ENCODE measurements at regions not wholly inside any gene's neighbourhood (a gene's known extent, or its start where the extent isn't known, plus 50 kb on each side); places are given as distances from the start of the nearest gene placed in this dataset.

DNA sequence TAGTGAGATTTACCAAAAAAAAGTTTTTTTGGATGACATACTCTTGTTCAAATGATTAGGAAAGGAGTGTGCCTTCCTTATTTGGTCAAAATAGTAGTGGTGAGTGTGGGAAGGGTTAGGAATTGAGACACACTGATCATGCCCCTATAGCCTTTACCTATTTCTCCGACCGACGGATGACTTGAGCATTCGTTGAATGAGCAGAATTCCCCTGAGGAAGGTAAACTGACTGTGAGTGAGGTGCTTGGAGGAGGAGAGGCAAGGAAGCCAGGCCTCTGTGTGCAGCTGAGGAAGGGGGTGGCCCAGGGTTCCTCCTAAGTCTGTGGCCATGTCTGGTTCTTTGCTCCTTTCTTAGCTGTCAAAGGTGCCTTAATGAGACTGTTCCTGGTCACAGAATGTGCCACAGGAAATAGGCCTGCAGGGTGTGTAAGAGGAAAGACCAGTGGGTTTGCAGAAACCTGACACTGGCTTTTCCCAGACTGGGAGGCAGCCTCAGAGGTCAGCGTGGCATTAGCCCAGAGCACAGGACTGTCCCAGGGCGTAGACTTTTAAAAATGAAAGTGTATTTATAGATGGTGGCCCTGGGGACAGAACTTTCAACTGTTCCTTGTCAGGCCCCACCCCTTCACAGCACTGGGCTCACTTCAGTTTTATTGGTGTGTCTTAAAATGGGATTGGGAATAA lies 307.7 kb upstream of the C2CD4B start:
- no peak for DNase-seq (ENCODE audit: low read depth)

DNA sequence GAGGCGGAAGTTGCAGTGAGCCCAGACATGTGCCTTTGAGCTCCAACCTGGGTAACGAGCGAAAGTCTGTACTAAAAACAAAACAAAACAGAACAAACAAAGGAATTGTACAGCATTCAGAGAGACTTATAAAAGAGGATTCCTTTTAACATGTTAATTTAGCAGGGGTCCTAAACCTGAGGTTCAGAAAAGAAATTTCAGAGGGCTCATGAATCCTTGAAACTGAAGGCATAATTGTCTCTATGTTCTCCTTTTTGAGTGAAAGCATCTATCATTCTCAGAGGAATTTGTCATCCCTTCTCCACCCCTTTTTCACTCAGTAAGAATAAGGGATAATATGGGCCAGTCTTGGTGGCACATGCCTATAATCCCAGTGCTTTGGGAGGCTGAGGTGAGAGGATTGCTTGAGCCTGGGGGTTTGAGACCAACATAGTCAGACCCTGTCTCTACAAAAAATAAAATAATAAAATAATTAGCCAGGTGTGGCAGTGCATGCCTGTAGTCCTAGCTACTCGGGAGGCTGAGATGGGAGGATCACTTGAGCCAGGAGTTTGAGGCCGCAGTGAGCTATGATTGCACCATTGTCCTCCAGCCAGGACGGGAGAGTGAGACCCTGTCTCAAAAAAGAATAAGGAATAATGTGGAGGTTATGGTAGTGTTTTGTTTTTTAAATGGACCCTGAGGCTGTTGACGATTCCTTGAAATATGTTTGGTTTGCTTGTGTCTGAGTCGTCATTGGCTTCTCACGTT lies 309.1 kb upstream of the C2CD4B start:
- no peak for DNase-seq (ENCODE audit: low read depth)

DNA sequence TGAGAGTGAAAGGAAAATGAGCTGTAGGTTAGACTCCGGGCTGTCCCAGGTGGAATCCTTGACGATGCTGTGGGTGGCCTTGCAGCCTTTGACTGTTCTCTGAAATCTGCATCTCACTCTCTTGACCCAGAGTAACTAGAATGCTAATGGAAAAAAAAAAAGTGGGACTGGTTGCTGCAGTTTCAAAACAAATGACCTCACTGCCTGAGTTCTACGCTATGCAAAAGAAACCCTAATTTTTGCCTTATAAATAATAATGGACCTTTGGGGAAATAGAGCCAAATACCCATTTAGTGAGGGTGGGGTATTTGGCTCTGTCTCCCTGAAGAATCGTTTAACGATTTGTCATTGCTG lies 309.7 kb upstream of the C2CD4B start:
- no peak for DNase-seq (ENCODE audit: low read depth)

DNA sequence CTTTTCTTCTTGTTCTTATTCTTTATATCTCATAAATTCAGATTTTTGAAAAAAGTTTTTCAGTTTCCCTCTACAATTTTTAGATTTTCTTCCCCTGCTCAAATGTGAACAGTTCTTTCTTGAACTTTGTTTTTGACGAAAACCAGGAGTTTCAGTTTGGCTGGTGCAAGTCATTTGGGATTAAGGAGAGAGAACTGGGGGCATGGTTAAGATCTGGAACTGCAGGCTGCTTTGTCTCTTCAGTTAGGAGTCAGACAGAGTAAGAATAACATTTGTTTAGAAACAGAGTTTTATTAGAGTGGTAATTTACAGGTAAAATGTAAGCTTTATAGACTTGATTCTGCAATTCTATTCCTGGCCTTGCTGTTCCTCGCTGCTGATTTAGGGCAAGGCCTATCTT lies 310.5 kb upstream of the C2CD4B start:
- no peak for DNase-seq (ENCODE audit: low read depth)

DNA sequence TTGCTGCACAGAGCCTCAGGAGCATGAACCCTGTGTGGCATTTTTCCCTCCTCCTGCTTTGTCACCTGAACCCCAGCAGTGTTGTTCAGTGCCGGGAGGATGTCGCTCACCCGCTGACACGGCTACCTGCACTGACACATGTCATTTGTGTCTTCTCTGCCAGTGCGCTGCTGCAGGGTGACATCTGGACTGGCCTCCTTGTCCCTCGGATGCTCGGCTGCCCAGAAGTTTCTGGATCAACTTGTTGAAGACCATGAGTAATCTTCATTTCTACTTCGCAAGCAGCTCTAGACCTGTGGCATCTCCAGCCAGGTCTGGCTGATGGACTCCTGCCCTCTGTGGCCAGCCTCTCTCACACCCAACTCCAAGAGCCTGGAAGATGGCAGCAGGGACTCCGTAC lies 311.1 kb upstream of the C2CD4B start:
- DNase-seq (ENCODE audit: low read depth) = no peak

DNA sequence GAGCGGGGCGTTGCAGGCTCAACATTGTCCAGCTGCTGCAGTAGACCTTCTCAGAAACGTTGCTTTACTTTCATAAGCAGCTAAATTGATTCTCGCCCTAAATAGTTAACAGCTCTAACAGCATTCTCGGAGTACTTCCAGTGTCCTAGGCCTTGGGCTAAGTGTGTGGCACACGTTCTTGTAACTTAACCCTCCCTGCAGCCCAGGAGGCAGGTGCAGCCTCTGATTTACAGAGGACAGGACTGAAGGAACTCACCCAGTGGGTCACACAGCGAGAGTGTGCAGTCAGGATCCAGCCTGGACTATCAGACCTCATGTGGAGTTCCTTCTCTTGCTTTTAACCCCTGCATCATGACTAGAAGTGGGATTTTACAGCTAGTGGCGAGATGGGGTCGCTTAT lies 312.8 kb upstream of the C2CD4B start:
- no peak for DNase-seq (ENCODE audit: low read depth)

DNA sequence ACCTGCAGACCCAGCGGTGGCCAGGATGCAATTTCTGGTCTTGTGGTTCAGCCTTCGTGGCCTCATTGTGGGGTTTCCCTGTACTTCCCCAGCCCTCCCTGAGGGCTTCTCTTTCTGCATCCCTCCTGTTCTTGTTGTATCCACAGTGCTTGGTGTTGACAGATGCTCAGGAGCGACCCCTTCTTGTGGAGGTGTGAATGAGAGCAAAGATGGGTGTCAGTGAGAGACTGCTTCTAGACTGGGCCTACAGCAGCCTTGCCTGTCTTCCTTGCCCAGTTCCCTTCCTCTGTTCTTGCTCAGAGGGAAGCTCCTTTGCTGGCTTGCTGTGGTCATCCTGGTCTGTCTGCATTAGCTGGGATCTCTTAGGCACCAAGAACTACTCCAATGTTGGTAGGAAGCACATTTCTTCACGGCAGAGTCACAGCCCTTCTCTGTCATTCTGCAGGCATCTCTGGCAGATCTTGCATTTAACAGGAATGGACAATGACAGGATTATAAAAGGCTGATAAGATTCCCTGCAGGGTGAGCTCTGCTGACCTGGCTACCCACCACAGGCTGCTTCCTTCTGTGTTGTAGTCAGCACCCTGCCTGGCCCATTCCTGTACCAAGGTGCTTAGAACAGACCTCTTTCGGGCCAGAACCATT lies 317.8 kb upstream of the C2CD4B start:
- no peak for DNase-seq (ENCODE audit: low read depth)

DNA sequence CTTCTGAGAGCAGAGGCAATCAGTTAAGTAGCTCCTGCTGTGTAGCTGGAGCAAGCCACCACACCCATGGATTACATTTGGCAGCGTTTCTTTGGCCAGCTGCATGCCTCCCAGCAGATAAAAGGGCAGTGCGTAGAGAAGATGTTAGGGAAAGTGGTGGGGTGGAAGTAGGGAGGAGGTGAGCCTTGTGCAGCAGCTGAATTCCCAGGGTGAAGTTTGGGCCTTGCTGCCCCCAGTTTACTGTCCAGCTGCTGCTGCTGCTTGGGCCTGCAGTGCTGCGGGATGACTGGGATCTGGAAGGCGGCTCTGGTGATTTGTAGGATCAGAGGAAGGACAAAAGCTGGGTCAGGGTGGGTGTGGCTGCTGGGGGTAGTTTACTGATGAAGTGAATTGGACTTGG lies 318.7 kb upstream of the C2CD4B start:
- no peak for DNase-seq (ENCODE audit: low read depth)

DNA sequence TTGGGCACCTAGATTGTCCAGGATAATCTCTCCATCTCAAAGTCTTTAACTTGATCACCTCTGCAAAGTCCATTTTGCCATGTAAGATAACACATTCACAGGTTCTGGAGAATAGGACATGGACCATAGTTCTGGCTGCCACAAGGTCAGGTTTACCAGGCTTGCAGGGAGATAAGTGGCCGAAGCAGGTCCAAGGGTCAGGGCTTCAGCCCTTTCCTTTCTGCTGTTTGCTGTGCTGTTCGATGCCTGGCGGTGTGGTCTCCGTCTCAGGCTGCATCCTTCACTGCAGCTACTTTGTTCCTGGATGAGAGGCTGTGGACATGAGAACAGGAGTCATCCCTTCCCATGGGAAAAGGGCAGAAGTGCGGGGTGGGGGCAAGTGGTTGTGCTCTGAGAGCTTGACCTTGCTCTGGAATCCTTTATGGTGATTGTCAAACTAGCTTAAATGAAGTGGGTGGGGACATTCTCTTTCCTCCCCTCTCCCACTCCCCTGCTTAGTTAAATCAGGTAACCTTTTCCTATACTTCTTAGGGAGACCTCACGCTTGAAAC lies 320.2 kb upstream of the C2CD4B start:
- no peak for DNase-seq (ENCODE audit: low read depth)

DNA sequence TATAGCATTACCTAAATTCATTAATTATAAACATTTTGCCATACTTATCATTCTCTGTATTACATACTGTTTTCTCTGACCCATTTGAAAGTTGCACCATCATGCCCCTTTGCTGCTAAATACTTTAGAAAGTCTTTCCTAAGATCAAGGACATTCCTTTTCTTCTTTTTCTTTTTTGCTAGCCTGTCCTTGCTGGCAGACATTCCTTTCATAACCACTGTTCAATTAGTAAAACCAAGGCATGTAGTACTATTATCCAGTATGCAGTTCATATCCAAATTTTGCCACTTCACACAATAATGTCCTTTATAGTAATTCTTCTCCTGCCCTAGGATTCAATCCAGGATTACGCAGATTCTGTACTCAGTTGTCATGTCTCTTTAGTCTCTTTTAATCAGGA lies 321.0 kb upstream of the C2CD4B start:
- no peak for DNase-seq (ENCODE audit: low read depth)

DNA sequence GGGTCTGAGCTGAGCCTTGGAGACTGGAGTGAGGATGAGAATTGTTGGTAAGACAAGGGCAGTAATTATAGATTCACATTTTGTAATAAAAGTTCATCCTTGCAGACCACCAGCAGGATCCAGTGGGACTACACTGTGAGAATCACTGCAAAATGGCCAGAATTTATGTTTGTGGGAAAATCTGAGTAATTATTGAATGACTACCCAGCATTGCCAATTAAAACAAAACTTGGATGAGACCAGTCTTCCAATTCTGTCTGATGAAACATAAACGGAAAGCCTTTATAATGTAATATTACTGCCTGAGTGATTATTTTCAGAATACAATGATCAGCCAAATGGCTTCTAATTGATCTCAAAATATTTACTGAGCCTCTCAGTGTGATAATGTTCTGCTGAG lies 323.3 kb upstream of the C2CD4B start:
- DNase-seq (ENCODE audit: low read depth) = no peak

DNA sequence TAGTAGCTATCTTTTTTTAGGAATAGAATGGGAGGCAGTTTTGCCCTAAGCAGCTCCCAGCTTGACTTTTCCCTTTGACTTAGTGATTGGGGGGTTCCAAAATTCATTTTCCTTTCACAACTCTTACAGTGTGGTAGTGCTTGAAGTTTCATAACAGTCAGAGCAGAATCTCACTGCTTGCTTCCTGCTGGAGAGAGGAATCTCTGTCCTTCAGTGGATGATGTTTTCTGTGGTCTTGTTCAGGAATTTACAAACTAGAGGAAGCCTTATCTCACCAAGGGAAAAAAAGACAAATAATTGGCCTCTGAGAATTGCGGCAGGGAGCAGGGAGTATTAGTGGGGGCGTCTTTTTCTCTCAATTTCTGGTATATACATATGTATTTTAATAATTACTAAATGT lies 326.6 kb upstream of the C2CD4B start:
- no peak for DNase-seq (ENCODE audit: low read depth)

DNA sequence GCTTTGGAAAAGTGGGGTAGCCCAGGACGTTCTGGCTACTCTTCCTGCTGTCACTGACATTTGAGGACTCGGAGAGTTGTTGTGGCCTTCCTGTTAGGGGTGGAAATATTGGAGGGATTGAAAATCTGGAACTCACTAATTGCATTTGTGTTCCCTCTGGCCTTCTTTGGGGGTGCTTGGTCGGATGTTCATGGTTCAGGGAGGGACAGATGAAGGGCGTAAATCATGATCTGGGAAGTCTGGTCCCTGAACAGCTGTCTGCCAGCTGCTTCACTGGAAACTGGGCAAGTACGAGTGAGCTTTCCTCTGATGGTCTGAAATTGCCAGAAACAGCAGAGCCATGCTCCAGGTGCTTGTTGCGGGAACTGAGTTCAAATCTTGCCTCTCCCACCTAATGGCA lies 327.8 kb upstream of the C2CD4B start:
- no peak for DNase-seq (ENCODE audit: low read depth)

DNA sequence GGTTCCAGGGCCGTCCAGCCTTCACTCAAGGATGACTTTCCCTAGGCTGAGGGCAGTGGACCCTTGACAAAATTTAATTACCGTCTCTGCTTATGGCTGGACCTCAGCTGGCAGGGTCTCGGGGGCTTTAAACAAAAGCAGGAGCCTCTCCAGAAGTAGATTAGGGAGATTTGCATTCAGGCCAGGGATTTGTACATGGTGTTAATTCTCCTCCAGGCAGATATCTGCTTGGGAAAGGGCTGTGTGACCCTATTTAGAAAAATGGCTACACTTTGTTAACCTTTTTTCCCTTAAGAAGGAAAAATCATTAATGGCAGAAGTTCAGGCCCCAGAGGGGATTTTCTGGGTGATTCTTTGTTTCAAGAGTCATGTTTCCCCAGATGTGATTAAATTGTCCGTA lies 329.1 kb upstream of the C2CD4B start:
- DNase-seq (ENCODE audit: low read depth) = no peak

DNA sequence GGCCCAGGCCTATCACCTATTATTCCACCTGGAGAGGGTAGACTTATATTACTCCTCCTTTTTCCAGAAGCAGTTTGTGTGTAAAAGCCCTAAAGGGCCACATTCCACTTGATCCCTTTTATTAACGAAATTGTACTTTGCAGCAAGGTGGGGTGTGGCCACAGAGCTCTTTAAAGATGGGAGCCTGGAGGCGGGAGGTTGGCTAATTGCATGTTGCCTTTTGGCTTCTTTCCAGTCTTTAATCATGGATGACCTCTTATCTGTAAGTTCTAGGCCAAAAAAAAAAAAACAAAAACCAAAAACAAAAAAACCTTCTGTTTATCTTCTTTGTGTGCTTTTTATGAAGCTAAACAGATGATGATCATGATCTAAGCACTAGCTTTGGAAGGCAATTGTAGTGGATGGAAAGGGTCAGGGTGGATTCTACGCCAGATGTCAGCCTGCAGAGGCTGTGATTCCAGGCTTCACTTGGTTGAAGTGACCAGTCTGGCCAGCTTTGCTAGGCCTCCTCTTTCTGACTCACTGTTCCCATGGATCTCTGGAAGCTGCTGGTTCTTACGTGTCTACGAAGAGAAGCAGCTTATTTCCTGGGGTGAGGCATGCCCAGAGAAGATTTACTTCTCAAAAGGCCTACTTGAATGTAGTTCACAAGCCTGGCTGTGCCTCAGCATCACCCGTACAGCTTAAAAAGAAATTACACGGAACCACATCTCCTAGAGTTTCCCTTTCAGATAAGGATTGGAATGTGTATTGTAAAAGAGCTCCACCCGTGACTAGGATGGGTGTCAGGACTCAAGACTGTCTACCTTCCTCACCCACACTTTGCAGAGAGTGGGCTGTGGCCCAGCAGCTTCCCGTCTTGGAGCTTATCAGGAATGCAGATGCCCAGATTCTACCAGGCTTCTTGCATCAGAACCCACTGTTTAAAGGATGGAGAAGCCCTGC lies 330.9 kb upstream of the C2CD4B start:
- DNase-seq (ENCODE audit: low read depth) = no peak

DNA sequence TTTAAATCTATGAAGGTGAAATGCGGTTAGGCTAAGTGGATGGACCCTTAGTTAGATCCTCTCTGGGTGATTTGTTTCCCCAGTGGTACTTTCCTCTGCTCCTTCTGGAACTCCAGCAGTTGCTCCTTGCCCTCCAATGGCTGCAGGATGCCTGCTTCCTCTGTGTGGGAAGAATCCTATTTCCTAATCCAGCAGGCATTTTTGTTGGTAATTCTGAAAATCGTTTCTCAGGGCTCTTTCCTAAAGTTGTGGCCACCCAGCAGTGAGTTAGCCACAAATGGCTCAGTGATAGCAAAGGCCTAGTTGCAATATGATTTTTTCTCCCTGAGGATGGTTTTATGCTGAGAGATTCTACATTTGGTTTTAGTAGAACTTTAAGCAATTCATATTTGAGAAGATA lies 332.3 kb upstream of the C2CD4B start:
- no peak for DNase-seq (ENCODE audit: low read depth)

DNA sequence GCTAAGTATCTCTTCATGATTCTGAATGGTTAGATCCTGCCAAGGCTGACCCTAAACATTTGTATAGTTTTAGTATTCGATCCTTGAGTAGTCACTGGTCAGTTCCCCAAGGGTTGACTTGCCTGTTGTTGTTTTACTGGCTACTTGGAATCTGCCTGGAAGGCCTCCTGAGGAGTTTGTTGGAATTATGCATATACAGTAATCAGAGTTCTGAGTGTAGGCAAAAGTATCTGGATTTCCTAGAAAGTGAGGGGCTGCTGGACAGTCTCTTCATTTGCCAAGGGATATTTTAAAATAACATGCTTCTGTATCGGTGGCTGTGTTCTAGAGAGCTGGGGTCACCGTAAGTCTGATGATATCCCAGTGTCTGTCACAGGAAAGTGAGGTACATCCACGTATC lies 333.2 kb upstream of the C2CD4B start:
- DNase-seq (ENCODE audit: low read depth) = no peak

DNA sequence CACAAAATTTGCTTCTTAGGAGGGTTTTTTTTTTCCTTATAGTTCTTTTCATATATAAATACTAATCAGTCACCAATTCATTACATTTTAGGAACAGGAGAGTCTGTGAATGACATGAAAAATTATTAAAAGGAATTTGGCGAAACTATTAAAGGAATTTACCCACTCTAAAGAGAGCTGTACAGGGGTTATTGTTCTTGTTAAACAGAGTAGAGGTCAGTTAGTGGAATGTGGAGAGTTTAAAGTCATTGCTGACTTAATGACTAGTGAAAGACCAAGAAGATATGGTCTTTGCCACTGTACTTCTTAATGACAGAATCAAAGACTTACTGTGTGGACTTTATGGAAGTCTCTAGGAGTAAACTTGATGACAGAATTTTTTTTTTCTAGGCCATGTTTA lies 333.6 kb upstream of the C2CD4B start:
- DNase-seq (ENCODE audit: low read depth) = no peak

DNA sequence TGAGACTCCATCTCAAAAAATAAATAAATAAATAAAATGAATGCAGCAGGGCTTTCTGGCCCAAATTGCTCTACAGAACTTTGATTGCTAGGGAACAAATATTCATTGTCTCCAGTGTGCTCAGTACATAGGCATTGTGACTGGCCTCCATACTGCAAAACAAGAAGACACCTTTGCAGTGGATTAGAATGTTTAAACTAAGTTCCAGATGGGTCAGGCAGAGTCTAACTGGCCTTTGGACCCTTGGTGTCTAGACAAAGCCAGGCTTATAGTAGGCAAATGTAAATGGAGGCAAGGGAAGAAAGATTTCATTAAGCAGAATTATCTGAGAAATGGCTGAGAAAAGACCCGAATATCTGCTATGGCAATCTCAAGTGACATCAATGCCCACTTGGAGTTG lies 335.2 kb upstream of the C2CD4B start:
- no peak for DNase-seq (ENCODE audit: low read depth)

DNA sequence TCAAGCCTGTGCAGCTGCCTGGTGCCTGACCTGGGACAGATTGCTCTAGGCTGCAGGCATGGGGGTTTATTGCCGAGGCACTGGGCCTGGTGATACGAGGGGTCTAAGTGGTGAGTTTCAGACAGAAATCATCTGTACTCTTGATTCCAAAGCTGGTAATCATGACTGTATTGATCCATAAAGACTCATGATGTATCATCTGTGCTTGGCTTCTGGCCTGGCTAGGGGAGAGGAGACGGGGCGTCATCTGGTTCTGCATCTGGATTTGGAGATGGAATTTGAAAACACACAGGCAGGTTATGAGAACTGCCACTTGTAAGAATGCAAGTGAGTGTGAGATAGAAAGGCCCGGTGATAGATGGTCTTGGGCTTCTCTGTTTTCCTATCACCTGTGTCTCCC lies 337.4 kb upstream of the C2CD4B start:
- DNase-seq (ENCODE audit: low read depth) = no peak

DNA sequence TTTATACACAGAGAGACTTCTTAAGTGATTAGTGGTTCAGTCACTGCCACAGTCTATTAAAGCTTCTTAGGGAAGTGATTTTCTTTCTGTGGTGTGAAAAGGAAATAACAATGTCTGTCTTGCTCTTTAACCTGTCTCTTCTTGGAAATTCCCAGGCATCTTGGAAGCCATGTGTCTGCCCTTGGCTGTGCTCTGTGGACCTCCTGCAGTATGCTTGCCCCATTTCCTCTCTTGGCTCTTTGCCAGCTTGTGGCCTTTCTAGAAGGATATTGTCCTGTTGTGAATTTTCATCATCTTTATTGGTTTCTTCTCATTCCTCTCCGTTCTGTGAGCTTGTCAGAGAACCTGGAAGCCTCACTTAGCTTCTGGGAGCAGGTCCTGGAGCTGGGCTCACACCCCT lies 338.4 kb upstream of the C2CD4B start:
- DNase-seq (ENCODE audit: low read depth) = no peak

DNA sequence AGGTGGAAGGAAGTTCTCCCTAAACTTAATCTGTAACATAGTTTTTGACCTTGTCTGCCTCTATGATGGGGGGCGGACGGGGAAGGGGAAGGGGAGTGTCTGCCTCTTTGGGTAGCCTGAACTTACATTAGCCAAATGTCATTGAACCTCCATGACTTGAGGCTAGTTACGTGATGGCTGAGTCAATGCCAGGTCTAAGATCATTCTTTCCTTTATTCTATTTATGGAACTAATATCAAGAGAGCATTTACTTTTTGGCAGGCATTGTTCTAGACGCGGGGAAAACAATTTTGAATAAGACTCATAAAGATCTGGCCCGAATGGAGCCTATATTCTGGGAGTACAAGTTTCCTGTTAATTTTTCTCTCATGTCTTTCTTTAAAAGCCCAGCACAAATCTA lies 340.7 kb upstream of the C2CD4B start:
- no peak for DNase-seq (ENCODE audit: low read depth)
